ENCODE measurements at regions not wholly inside any gene's neighbourhood (a gene's known extent, or its start where the extent isn't known, plus 50 kb on each side); places are given as distances from the start of the nearest gene placed in this dataset.

DNA sequence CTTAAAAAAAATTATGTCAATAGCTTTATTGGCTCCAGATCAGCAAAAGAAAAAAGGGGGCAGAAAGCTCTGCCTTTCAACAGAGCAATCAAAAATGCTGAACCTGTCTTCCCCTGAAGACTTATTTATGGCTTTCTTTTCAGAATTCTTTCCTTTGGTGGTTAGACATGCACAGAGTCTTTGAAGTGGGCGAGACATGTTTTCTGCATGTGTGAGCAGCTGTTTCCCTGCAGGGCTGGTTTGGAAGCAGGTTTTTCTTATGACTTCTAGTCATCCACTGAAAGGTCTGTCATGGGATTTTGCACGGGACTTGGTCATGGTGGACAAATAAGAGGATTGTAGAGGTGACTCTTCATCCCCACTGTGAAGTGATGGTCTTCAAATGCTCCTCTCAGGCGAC, 160.3 kb downstream of the VAPA start:
- DNase-seq (ENCODE audit: low read depth in 1 of 2, low spot score in 1 of 2) = no peak
- H3K27me3 ChIP-seq (ENCODE audit: insufficient read depth, poor library complexity, severe bottlenecking) = no peaks in the 10 kb centered on the region
- no peak overlapping the region for H3K27ac ChIP-seq (replicated peaks)
- H3K4me3 ChIP-seq (replicated peaks; ENCODE audit: insufficient read depth, low read length) = no peak overlapping the region
- TF ChIP-seq, protein P1, sequence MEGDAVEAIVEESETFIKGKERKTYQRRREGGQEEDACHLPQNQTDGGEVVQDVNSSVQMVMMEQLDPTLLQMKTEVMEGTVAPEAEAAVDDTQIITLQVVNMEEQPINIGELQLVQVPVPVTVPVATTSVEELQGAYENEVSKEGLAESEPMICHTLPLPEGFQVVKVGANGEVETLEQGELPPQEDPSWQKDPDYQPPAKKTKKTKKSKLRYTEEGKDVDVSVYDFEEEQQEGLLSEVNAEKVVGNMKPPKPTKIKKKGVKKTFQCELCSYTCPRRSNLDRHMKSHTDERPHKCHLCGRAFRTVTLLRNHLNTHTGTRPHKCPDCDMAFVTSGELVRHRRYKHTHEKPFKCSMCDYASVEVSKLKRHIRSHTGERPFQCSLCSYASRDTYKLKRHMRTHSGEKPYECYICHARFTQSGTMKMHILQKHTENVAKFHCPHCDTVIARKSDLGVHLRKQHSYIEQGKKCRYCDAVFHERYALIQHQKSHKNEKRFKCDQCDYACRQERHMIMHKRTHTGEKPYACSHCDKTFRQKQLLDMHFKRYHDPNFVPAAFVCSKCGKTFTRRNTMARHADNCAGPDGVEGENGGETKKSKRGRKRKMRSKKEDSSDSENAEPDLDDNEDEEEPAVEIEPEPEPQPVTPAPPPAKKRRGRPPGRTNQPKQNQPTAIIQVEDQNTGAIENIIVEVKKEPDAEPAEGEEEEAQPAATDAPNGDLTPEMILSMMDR (IDR thresholded peaks at IDR 0.05; ENCODE audit: insufficient read depth, low read length) = no peak
- TF ChIP-seq GABPA (IDR thresholded peaks at IDR 0.05; ENCODE audit: low read depth) = no peak
- TF ChIP-seq, protein P2, sequence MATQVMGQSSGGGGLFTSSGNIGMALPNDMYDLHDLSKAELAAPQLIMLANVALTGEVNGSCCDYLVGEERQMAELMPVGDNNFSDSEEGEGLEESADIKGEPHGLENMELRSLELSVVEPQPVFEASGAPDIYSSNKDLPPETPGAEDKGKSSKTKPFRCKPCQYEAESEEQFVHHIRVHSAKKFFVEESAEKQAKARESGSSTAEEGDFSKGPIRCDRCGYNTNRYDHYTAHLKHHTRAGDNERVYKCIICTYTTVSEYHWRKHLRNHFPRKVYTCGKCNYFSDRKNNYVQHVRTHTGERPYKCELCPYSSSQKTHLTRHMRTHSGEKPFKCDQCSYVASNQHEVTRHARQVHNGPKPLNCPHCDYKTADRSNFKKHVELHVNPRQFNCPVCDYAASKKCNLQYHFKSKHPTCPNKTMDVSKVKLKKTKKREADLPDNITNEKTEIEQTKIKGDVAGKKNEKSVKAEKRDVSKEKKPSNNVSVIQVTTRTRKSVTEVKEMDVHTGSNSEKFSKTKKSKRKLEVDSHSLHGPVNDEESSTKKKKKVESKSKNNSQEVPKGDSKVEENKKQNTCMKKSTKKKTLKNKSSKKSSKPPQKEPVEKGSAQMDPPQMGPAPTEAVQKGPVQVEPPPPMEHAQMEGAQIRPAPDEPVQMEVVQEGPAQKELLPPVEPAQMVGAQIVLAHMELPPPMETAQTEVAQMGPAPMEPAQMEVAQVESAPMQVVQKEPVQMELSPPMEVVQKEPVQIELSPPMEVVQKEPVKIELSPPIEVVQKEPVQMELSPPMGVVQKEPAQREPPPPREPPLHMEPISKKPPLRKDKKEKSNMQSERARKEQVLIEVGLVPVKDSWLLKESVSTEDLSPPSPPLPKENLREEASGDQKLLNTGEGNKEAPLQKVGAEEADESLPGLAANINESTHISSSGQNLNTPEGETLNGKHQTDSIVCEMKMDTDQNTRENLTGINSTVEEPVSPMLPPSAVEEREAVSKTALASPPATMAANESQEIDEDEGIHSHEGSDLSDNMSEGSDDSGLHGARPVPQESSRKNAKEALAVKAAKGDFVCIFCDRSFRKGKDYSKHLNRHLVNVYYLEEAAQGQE (IDR thresholded peaks at IDR 0.05; ENCODE audit: insufficient replicate concordance, low read depth) = no peak
- no peak for TF ChIP-seq POLR2AphosphoS5 (IDR thresholded peaks at IDR 0.05; ENCODE audit: low read depth)
- no peak for TF ChIP-seq SPI1 (IDR thresholded peaks at IDR 0.05; ENCODE audit: borderline replicate concordance, low read depth)

DNA sequence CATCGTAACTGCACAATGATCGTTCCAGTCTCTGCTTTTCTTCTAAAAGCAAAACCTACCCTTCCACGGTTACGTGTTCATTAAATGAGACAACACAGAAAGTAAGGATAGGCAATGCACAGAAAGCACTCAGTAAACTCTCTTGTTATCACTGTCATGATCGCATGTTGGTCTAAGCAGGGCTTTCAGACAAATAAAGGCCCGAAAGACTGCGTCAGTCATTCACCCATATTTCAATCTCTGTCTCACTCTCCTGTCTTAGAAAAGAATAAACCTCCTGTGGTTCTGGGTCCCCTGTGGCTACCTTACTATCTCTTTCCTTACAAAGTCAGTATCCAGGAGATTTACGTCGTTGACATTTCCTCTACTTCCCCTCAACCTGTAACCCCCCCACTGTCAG, 160.9 kb downstream of the VAPA start:
- Histone ChIP-seq H3K27me3 (ENCODE audit: insufficient read depth, poor library complexity, severe bottlenecking) (no peaks in the 10 kb centered on the region), H3K4me3 (replicated peaks; ENCODE audit: insufficient read depth, low read length) (no peak overlapping the region), H3K27ac (replicated peaks) (no peak overlapping the region)
- no peak for TF ChIP-seq GABPA (IDR thresholded peaks at IDR 0.05; ENCODE audit: low read depth)
- no peak for TF ChIP-seq SPI1 (IDR thresholded peaks at IDR 0.05; ENCODE audit: borderline replicate concordance, low read depth)
- TF ChIP-seq, protein P1 (IDR thresholded peaks at IDR 0.05; ENCODE audit: insufficient read depth, low read length) = no peak
- no peak for TF ChIP-seq POLR2AphosphoS5 (IDR thresholded peaks at IDR 0.05; ENCODE audit: low read depth)
- TF ChIP-seq, protein P2 (IDR thresholded peaks at IDR 0.05; ENCODE audit: insufficient replicate concordance, low read depth) = no peak
- DNase-seq (ENCODE audit: low read depth in 1 of 2, low spot score in 1 of 2) = no peak

DNA sequence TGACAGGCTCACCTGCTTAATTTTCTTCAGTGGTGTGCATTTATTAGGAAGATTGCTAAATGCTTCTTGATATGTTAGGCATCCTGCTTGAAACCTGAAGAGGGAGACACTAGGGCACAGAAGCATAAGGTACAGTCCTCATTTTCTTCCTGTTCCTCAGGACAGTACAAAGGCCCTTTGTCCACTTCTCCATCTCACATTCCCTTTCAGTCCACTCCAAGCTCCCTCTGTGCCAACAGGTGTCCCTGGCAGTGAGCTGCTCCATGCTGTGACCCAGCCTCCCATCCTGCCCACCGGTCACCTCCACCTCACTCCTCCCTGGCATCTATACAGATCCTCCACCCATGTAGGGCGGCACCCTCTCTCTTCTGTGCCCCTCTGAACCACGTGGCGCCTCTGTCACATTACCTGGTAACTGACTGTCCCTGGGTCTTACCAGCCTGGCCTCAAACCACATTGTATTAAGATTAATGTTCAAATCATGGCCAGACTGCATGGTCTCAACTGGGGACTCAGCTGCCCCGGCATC, 162.8 kb downstream of the VAPA start:
- no peak overlapping the region for H3K4me3 ChIP-seq (replicated peaks; ENCODE audit: insufficient read depth, low read length)
- TF ChIP-seq, protein P1 (IDR thresholded peaks at IDR 0.05; ENCODE audit: insufficient read depth, low read length) = no peak
- TF ChIP-seq POLR2AphosphoS5 (IDR thresholded peaks at IDR 0.05; ENCODE audit: low read depth) = no peak
- no peak for DNase-seq (ENCODE audit: low read depth in 1 of 2, low spot score in 1 of 2)
- H3K27ac ChIP-seq (replicated peaks) = no peak overlapping the region
- no peaks in the 10 kb centered on the region for H3K27me3 ChIP-seq (ENCODE audit: insufficient read depth, poor library complexity, severe bottlenecking)

DNA sequence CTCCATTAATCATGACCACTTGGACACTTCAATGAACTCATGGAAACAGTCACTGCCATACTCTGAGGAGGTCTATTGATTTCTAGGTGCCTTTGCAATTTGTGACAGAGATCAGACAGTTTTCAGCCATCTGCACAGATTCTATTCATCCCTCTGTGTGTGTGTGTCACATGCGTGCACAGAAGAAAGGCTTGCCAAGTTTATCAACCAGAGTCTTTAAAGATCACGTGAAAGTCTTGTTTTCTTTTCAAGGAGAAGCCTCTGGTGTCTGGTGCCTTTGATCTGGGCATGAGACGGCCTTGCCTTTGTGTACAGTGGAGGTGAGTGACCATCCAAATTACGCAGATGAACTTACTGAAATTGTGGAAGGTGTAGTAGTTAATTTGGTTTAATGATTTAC, 164.2 kb downstream of the VAPA start:
- Histone ChIP-seq H3K27me3 (ENCODE audit: insufficient read depth, poor library complexity, severe bottlenecking) (no peaks in the 10 kb centered on the region), H3K27ac (replicated peaks) (no peak overlapping the region), H3K4me3 (replicated peaks; ENCODE audit: insufficient read depth, low read length) (no peak overlapping the region)
- no peak for TF ChIP-seq SPI1 (IDR thresholded peaks at IDR 0.05; ENCODE audit: borderline replicate concordance, low read depth)
- TF ChIP-seq, protein P1 (IDR thresholded peaks at IDR 0.05; ENCODE audit: insufficient read depth, low read length) = no peak
- TF ChIP-seq, protein P2 (IDR thresholded peaks at IDR 0.05; ENCODE audit: insufficient replicate concordance, low read depth) = no peak
- TF ChIP-seq POLR2AphosphoS5 (IDR thresholded peaks at IDR 0.05; ENCODE audit: low read depth) = no peak
- no peak for TF ChIP-seq GABPA (IDR thresholded peaks at IDR 0.05; ENCODE audit: low read depth)
- DNase-seq (ENCODE audit: low read depth in 1 of 2, low spot score in 1 of 2) = no peak

Measured in HL-60 (cell line).